ENCODE measurements at regions not wholly inside any gene's neighbourhood (a gene's known extent, or its start where the extent isn't known, plus 50 kb on each side); places are given as distances from the start of the nearest gene placed in this dataset.

DNA sequence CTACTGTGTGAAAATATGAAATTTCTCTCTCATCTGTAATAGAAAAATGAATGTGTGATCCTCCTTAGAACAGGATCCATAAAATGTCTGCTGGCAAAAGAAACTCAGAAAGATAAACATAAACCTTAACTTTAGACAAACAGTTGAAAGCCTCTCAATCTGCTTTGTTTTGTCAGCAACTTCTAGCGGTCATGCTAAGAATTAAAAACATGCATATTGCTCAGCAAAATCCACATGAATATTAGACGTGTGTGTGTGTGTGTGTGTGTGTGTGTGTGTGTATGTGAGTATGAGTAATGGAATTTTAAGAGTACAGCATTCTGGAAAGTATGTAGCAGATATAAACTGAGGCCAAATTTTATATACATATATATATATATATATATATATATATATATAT, 1779.2 kb upstream of the MIR17HG start:
- H3K9me2 ChIP-seq (replicated peaks; ENCODE audit: insufficient read depth, low read length), result no peaks in the 10 kb centered on the region
- no peaks in the 10 kb centered on the region for H3K27me3 ChIP-seq (ENCODE audit: low read length)
- no peaks in the 10 kb centered on the region for H4K20me1 ChIP-seq (ENCODE audit: low read depth, low read length)
- H3K36me3 ChIP-seq (ENCODE audit: low read length), result no peaks in the 10 kb centered on the region
- H3K9ac ChIP-seq (ENCODE audit: low read length), result no peak overlapping the region
- H3K27ac ChIP-seq (ENCODE audit: low read depth, low read length), result no peak overlapping the region
- TF ChIP-seq EZH2phosphoT487 (conservative IDR thresholded peaks at IDR 0.05; ENCODE audit: low read length), result no peak
- TF ChIP-seq, protein P1, sequence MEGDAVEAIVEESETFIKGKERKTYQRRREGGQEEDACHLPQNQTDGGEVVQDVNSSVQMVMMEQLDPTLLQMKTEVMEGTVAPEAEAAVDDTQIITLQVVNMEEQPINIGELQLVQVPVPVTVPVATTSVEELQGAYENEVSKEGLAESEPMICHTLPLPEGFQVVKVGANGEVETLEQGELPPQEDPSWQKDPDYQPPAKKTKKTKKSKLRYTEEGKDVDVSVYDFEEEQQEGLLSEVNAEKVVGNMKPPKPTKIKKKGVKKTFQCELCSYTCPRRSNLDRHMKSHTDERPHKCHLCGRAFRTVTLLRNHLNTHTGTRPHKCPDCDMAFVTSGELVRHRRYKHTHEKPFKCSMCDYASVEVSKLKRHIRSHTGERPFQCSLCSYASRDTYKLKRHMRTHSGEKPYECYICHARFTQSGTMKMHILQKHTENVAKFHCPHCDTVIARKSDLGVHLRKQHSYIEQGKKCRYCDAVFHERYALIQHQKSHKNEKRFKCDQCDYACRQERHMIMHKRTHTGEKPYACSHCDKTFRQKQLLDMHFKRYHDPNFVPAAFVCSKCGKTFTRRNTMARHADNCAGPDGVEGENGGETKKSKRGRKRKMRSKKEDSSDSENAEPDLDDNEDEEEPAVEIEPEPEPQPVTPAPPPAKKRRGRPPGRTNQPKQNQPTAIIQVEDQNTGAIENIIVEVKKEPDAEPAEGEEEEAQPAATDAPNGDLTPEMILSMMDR (IDR thresholded peaks at IDR 0.05; ENCODE audit: insufficient read depth, low read length, poor library complexity, severe bottlenecking), result no peak
- no peaks in the 10 kb centered on the region for H3F3A ChIP-seq (ENCODE audit: insufficient read depth)
- H2AFZ ChIP-seq (ENCODE audit: low read depth, low read length, severe bottlenecking), result no peak overlapping the region
- no peaks in the 10 kb centered on the region for H3K79me2 ChIP-seq (ENCODE audit: insufficient read depth, low read length)
- no peak overlapping the region for H3K4me3 ChIP-seq (ENCODE audit: insufficient read depth, low read length, poor library complexity, severe bottlenecking)
- no peak overlapping the region for H3K4me2 ChIP-seq (ENCODE audit: low read depth, low read length, poor library complexity, severe bottlenecking)
- no peaks in the 10 kb centered on the region for H3K9me3 ChIP-seq (ENCODE audit: insufficient read depth, low read length)

DNA sequence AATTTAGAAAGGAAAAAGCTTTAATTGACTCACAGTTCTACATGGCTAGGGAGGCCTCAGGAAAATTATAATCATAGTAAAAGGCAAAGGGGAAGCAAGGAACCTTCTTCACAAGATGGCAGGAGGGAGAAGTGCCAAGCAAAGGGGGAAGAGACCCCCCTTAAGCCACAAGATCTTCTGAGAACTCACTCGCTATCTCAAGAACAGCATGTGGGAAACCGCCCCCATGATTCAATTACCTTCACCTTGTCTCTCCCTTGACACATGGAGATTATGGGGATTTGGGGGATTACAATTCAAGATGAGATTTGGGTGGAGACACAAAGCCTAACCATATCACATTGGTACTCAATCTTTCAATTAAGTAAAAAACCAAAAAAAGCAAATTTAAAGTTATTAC, 1778.7 kb upstream of the MIR17HG start:
- Histone ChIP-seq H3K27ac (ENCODE audit: low read depth, low read length) (no peak overlapping the region), H3K4me3 (ENCODE audit: insufficient read depth, low read length, poor library complexity, severe bottlenecking) (no peak overlapping the region), H3K9me3 (ENCODE audit: insufficient read depth, low read length) (no peaks in the 10 kb centered on the region), H3K9ac (ENCODE audit: low read length) (no peak overlapping the region), H4K20me1 (ENCODE audit: low read depth, low read length) (no peaks in the 10 kb centered on the region), H3K4me2 (ENCODE audit: low read depth, low read length, poor library complexity, severe bottlenecking) (no peak overlapping the region), H3K36me3 (ENCODE audit: low read length) (no peaks in the 10 kb centered on the region), H3F3A (ENCODE audit: insufficient read depth) (no peaks in the 10 kb centered on the region), H3K9me2 (replicated peaks; ENCODE audit: insufficient read depth, low read length) (no peaks in the 10 kb centered on the region), H3K79me2 (ENCODE audit: insufficient read depth, low read length) (no peaks in the 10 kb centered on the region), H2AFZ (ENCODE audit: low read depth, low read length, severe bottlenecking) (no peak overlapping the region), H3K27me3 (ENCODE audit: low read length) (no peaks in the 10 kb centered on the region)
- TF ChIP-seq, protein P1 (IDR thresholded peaks at IDR 0.05; ENCODE audit: insufficient read depth, low read length, poor library complexity, severe bottlenecking), result no peak
- TF ChIP-seq EZH2phosphoT487 (conservative IDR thresholded peaks at IDR 0.05; ENCODE audit: low read length), result no peak

DNA sequence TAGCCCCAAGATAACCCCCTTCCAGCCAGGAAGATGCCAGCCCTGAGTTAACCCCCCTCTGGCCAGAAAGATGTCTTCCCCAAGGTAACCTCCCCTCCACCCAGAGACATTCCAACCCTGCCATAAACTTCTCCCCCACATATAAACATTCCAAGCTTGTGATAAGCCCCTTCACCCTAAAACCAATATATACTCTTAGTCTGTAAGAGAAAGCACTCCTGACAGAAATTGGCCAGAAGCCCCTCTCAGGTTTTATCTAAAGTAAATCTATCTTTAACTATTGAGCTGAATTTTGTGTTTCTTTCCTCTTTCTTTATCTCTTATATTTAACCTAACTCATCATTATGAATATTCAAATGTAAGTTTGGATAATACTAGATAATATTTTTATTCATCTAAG, 1775.8 kb upstream of the MIR17HG start:
- H2AFZ ChIP-seq (ENCODE audit: low read depth, low read length, severe bottlenecking), result no peak overlapping the region

More for the DNA sequence above, 1775.8 kb upstream of the MIR17HG start:
- no peak overlapping the region for H3K27ac ChIP-seq (ENCODE audit: low read depth, low read length)
- H4K20me1 ChIP-seq (ENCODE audit: low read depth, low read length), result no peaks in the 10 kb centered on the region
- no peaks in the 10 kb centered on the region for H3K79me2 ChIP-seq (ENCODE audit: insufficient read depth, low read length)
- no peaks in the 10 kb centered on the region for H3K27me3 ChIP-seq (ENCODE audit: low read length)
- no peaks in the 10 kb centered on the region for H3K36me3 ChIP-seq (ENCODE audit: low read length)
- H3K9ac ChIP-seq (ENCODE audit: low read length), result no peak overlapping the region
- H3K4me3 ChIP-seq (ENCODE audit: insufficient read depth, low read length, poor library complexity, severe bottlenecking), result no peak overlapping the region
- no peaks in the 10 kb centered on the region for H3K9me2 ChIP-seq (replicated peaks; ENCODE audit: insufficient read depth, low read length)
- no peaks in the 10 kb centered on the region for H3K9me3 ChIP-seq (ENCODE audit: insufficient read depth, low read length)
- H3F3A ChIP-seq (ENCODE audit: insufficient read depth), result no peaks in the 10 kb centered on the region
- no peak for TF ChIP-seq EZH2phosphoT487 (conservative IDR thresholded peaks at IDR 0.05; ENCODE audit: low read length)
- TF ChIP-seq, protein P1 (IDR thresholded peaks at IDR 0.05; ENCODE audit: insufficient read depth, low read length, poor library complexity, severe bottlenecking), result no peak
- no peak overlapping the region for H3K4me2 ChIP-seq (ENCODE audit: low read depth, low read length, poor library complexity, severe bottlenecking)
